Activated CD4-positive, alpha-beta T cell treated with anti-CD3 and anti-CD28 coated beads for 36 hours (primary cell): ENCODE measurements at regions not wholly inside any gene's neighbourhood (a gene's known extent, or its start where the extent isn't known, plus 50 kb on each side); places are given as distances from the start of the nearest gene placed in this dataset.

Experiments used
- ATAC-seq: fragments of 200-7000 bp; cut with Tn5 transposase; one replicate; pipeline ENCODE4 v1.10.0; 2021; ENCODE audit warnings: mild to moderate bottlenecking, moderate library complexity
- CTCF ChIA-PET: fragments of 350-600 bp; sonication (Branson Sonifier 250); formaldehyde crosslinking; loops from one replicate; lab custom pipeline; 2021; ENCODE audit warnings: antibody characterized with exemption; lab: Charles Lee
- POLR2A ChIA-PET: fragments of 350-600 bp; sonication (Branson Sonifier 250); formaldehyde crosslinking; loops from one replicate; lab custom pipeline; 2021; ENCODE audit warnings: antibody characterized with exemption, inconsistent platforms; lab: Charles Lee
- DNase-seq: peaks from one replicate; pipeline ENCODE4 v3.0.0-alpha.2; 2020
- H3K27ac Mint-ChIP-seq: one replicate; pipeline ENCODE4 v1.8.0; 2021; ENCODE audit warnings: mixed read lengths
- H3K27me3 Mint-ChIP-seq: one replicate; pipeline ENCODE4 v1.8.0; 2021; ENCODE audit warnings: mixed read lengths
- H3K36me3 Mint-ChIP-seq: one replicate; pipeline ENCODE4 v1.8.0; 2021; ENCODE audit warnings: low read depth, mixed read lengths
- H3K4me1 Mint-ChIP-seq: one replicate; pipeline ENCODE4 v1.8.0; 2021; ENCODE audit warnings: mixed read lengths
- H3K4me3 Mint-ChIP-seq: one replicate; pipeline ENCODE4 v1.8.0; 2021; ENCODE audit warnings: mild to moderate bottlenecking, moderate library complexity, mixed read lengths
- H3K9me3 Mint-ChIP-seq: one replicate; pipeline ENCODE4 v1.8.0; 2021; ENCODE audit warnings: low read depth, mixed read lengths
- intact Hi-C, 2 experiments: fragments of 100-400 bp; cut with DNase I in 1 of 2; cut with micrococcal nuclease in 1 of 2; formaldehyde crosslinking; loops; one replicate each; pipeline versions ENCODE4 v1.14.2 to v1.15.1; 2022 to 2024; cut with DNase I, micrococcal nuclease

- Mint-ChIP-seq H3K36me3 (no peaks in the 10 kb centered on the region), H3K27ac (no peak overlapping the region), H3K4me3 (no peak overlapping the region), H3K4me1 (no peaks in the 10 kb centered on the region), H3K9me3 (no peaks in the 10 kb centered on the region), H3K27me3 (peaks cover 3% of the 10 kb centered on the region)
- ChIA-PET CTCF (interaction anchor here (0.8 kb wide), 1 partner anchor 41 kb away, joined by 3 read pairs; no protein-coding TSS in a partner anchor), POLR2A (no interaction called here)
- ATAC-seq (no peak), DNase-seq (no peak)
- intact Hi-C loops, result no loop called here
These were observed 101.5 kb upstream of the TMC3 start for GRCh38 chr15:81475471-81475870.

- ATAC-seq, result no peak
- Mint-ChIP-seq H3K9me3 (no peaks in the 10 kb centered on the region), H3K27ac (no peak overlapping the region), H3K4me1 (no peaks in the 10 kb centered on the region), H3K27me3 (peaks cover 3% of the 10 kb centered on the region), H3K36me3 (no peaks in the 10 kb centered on the region), H3K4me3 (no peak overlapping the region)
- intact Hi-C loops, result no loop called here
- POLR2A ChIA-PET, result no interaction called here
- DNase-seq, result no peak
- CTCF ChIA-PET, result no interaction called here
These were observed 99.9 kb upstream of the TMC3 start for GRCh38 chr15:81473946-81474345.

GRCh38 chr15:81473177-81473576 lies 99.2 kb upstream of the TMC3 start:
- no peak overlapping the region for H3K27ac Mint-ChIP-seq
- H3K9me3 Mint-ChIP-seq, result no peaks in the 10 kb centered on the region
- H3K27me3 Mint-ChIP-seq, result peaks cover 3% of the 10 kb centered on the region
- no peak for ATAC-seq
- no peaks in the 10 kb centered on the region for H3K36me3 Mint-ChIP-seq
- POLR2A ChIA-PET, result no interaction called here
- CTCF ChIA-PET, result no interaction called here
- H3K4me1 Mint-ChIP-seq, result no peaks in the 10 kb centered on the region
- no peak for DNase-seq
- no peak overlapping the region for H3K4me3 Mint-ChIP-seq
- intact Hi-C loops, result no loop called here

- Mint-ChIP-seq H3K27ac (no peak overlapping the region), H3K27me3 (peaks cover 11% of the 10 kb centered on the region), H3K9me3 (no peaks in the 10 kb centered on the region), H3K36me3 (no peaks in the 10 kb centered on the region), H3K4me1 (no peaks in the 10 kb centered on the region), H3K4me3 (no peak overlapping the region)
- DNase-seq, result no peak
- ChIA-PET CTCF (interaction anchor here (1.7 kb wide), 1 partner anchor 10 kb away, joined by 8 read pairs; no protein-coding TSS in a partner anchor), POLR2A (no interaction called here)
- no peak for ATAC-seq
- intact Hi-C loops, result no loop called here
These were observed 97.1 kb upstream of the TMC3 start for GRCh38 chr15:81471151-81471550.

- H3K27me3 Mint-ChIP-seq, result peaks cover 15% of the 10 kb centered on the region
- peaks cover 8% of the 10 kb centered on the region for H3K9me3 Mint-ChIP-seq
- intact Hi-C loops, result no loop called here
- no peaks in the 10 kb centered on the region for H3K36me3 Mint-ChIP-seq
- H3K4me1 Mint-ChIP-seq, result no peaks in the 10 kb centered on the region
- no peak overlapping the region for H3K4me3 Mint-ChIP-seq
- no peak overlapping the region for H3K27ac Mint-ChIP-seq
- DNase-seq (no peak), ATAC-seq (no peak)
- CTCF ChIA-PET, result interaction anchor here (0.6 to 1.5 kb wide), 3 partner anchors 9 to 471 kb away, joined by 3 to 4 read pairs (median 3); no protein-coding TSS in a partner anchor
- POLR2A ChIA-PET, result no interaction called here
These were observed 95.1 kb upstream of the TMC3 start for GRCh38 chr15:81469154-81469553.

GRCh38 chr15:81466741-81467140 lies 92.7 kb upstream of the TMC3 start:
- Mint-ChIP-seq H3K4me1 (no peaks in the 10 kb centered on the region), H3K27me3 (peaks cover 12% of the 10 kb centered on the region), H3K36me3 (peaks cover 7% of the 10 kb centered on the region), H3K27ac (no peak overlapping the region), H3K4me3 (no peak overlapping the region), H3K9me3 (peaks cover 18% of the 10 kb centered on the region)
- ChIA-PET POLR2A (no interaction called here), CTCF (interaction anchor here (0.6 kb wide), 1 partner anchor 580 kb away, joined by 3 read pairs; no protein-coding TSS in a partner anchor)
- ATAC-seq, result no peak
- DNase-seq, result no peak
- intact Hi-C loops, result no loop called here

- CTCF ChIA-PET, result no interaction called here
- no peak overlapping the region for H3K4me3 Mint-ChIP-seq
- H3K27ac Mint-ChIP-seq, result no peak overlapping the region
- POLR2A ChIA-PET, result no interaction called here
- no peaks in the 10 kb centered on the region for H3K9me3 Mint-ChIP-seq
- H3K4me1 Mint-ChIP-seq, result peaks cover 8% of the 10 kb centered on the region
- intact Hi-C loops, result no loop called here
- no peaks in the 10 kb centered on the region for H3K27me3 Mint-ChIP-seq
- DNase-seq (no peak), ATAC-seq (no peak)
- H3K36me3 Mint-ChIP-seq, result no peaks in the 10 kb centered on the region
These were observed 80.0 kb upstream of the TMC3 start for GRCh38 chr15:81454024-81454423.

- Mint-ChIP-seq H3K4me1 (no peaks in the 10 kb centered on the region), H3K27ac (no peak overlapping the region), H3K4me3 (no peak overlapping the region), H3K9me3 (peaks cover 3% of the 10 kb centered on the region), H3K27me3 (no peaks in the 10 kb centered on the region), H3K36me3 (no peaks in the 10 kb centered on the region)
- DNase-seq (no peak), ATAC-seq (no peak)
- CTCF ChIA-PET, result no interaction called here
- intact Hi-C loops, result no loop called here
- POLR2A ChIA-PET, result interaction anchor here (0.7 kb wide), 1 partner anchor 56 kb away, joined by 3 read pairs; no protein-coding TSS in a partner anchor
These were observed 76.7 kb upstream of the TMC3 start for GRCh38 chr15:81450721-81451120.

- POLR2A ChIA-PET, result no interaction called here
- H3K9me3 Mint-ChIP-seq, result peaks cover 6% of the 10 kb centered on the region
- intact Hi-C loops, result no loop called here
- H3K4me3 Mint-ChIP-seq, result no peak overlapping the region
- H3K27ac Mint-ChIP-seq, result no peak overlapping the region
- DNase-seq (no peak), ATAC-seq (no peak)
- no peaks in the 10 kb centered on the region for H3K4me1 Mint-ChIP-seq
- peaks cover 2% of the 10 kb centered on the region for H3K27me3 Mint-ChIP-seq
- H3K36me3 Mint-ChIP-seq, result no peaks in the 10 kb centered on the region
- CTCF ChIA-PET, result no interaction called here
These were observed 75.9 kb upstream of the TMC3 start for GRCh38 chr15:81449836-81450474.

- no peak for ATAC-seq
These were observed 69.2 kb upstream of the TMC3 start for GRCh38 chr15:81443040-81443820.

GRCh38 chr15:81442454-81442853 lies 68.4 kb upstream of the TMC3 start:
- DNase-seq, result no peak
- POLR2A ChIA-PET, result no interaction called here
- no peak for ATAC-seq
- Mint-ChIP-seq H3K27me3 (peaks cover 15% of the 10 kb centered on the region), H3K4me3 (no peak overlapping the region), H3K9me3 (peaks cover 6% of the 10 kb centered on the region), H3K27ac (no peak overlapping the region), H3K36me3 (no peaks in the 10 kb centered on the region), H3K4me1 (no peaks in the 10 kb centered on the region)
- CTCF ChIA-PET, result no interaction called here
- intact Hi-C loops, result no loop called here

More at GRCh38 chr15:81443040-81443820, 69.2 kb upstream of the TMC3 start:
- H3K9me3 Mint-ChIP-seq, result peaks cover 6% of the 10 kb centered on the region
- intact Hi-C loops, result no loop called here
- POLR2A ChIA-PET, result no interaction called here
- CTCF ChIA-PET, result no interaction called here
- H3K27ac Mint-ChIP-seq, result no peak overlapping the region
- H3K4me3 Mint-ChIP-seq, result no peak overlapping the region
- peaks cover 12% of the 10 kb centered on the region for H3K27me3 Mint-ChIP-seq
- no peaks in the 10 kb centered on the region for H3K36me3 Mint-ChIP-seq
- H3K4me1 Mint-ChIP-seq, result no peaks in the 10 kb centered on the region
- no peak for DNase-seq

GRCh38 chr15:81434851-81435250 lies 60.8 kb upstream of the TMC3 start:
- Mint-ChIP-seq H3K36me3 (no peaks in the 10 kb centered on the region), H3K9me3 (peaks cover 2% of the 10 kb centered on the region), H3K4me1 (no peaks in the 10 kb centered on the region), H3K27ac (no peak overlapping the region), H3K27me3 (peaks cover 14% of the 10 kb centered on the region), H3K4me3 (no peak overlapping the region)
- CTCF ChIA-PET, result interaction anchor here (0.8 to 1.9 kb wide), 3 partner anchors 24 to 416 kb away, joined by 3 to 5 read pairs (median 5); no protein-coding TSS in a partner anchor
- no peak for ATAC-seq
- intact Hi-C loops, result no loop called here
- POLR2A ChIA-PET, result interaction anchor here (0.6 to 1.0 kb wide), 2 partner anchors 86 to 147 kb away, joined by 3 to 4 read pairs; no protein-coding TSS in a partner anchor
- no peak for DNase-seq
